ENCODE measurements at regions not wholly inside any gene's neighbourhood (a gene's known extent, or its start where the extent isn't known, plus 50 kb on each side); places are given as distances from the start of the nearest gene placed in this dataset.

GRCh38 chr21:41012425-41012824, 155.5 kb upstream of the BACE2 start:
- no peak overlapping the region for H3K27ac ChIP-seq
- no peaks in the 10 kb centered on the region for H3K36me3 ChIP-seq (ENCODE audit: insufficient read depth, low read length)
- no peak for TF ChIP-seq POLR2AphosphoS5 (IDR thresholded peaks at IDR 0.05; ENCODE audit: borderline replicate concordance, low read depth, low read length)
- TF ChIP-seq FOXP2 (optimal IDR thresholded peaks at IDR 0.05; ENCODE audit: control extremely low read depth, extremely low read length, insufficient read depth) = no peak
- no peak for TF ChIP-seq EZH2 (IDR thresholded peaks at IDR 0.05)
- no peak overlapping the region for H3K9ac ChIP-seq (ENCODE audit: insufficient read length)
- no peak for DNase-seq (ENCODE audit: low read depth, low spot score)
- no peak overlapping the region for H3K4me3 ChIP-seq
- no peaks in the 10 kb centered on the region for H3K9me3 ChIP-seq (ENCODE audit: low read depth, low read length)

GRCh38 chr21:41016472-41016871, 151.5 kb upstream of the BACE2 start:
- TF ChIP-seq FOXP2 (optimal IDR thresholded peaks at IDR 0.05; ENCODE audit: control extremely low read depth, extremely low read length, insufficient read depth) (no peak), POLR2AphosphoS5 (IDR thresholded peaks at IDR 0.05; ENCODE audit: borderline replicate concordance, low read depth, low read length) (no peak), EZH2 (IDR thresholded peaks at IDR 0.05) (no peak)
- DNase-seq (ENCODE audit: low read depth, low spot score) = no peak
- no peak overlapping the region for H3K4me3 ChIP-seq
- H3K9ac ChIP-seq (ENCODE audit: insufficient read length) = no peak overlapping the region
- H3K9me3 ChIP-seq (ENCODE audit: low read depth, low read length) = no peaks in the 10 kb centered on the region
- no peaks in the 10 kb centered on the region for H3K36me3 ChIP-seq (ENCODE audit: insufficient read depth, low read length)
- no peak overlapping the region for H3K27ac ChIP-seq

- Histone ChIP-seq H3K36me3 (ENCODE audit: insufficient read depth, low read length) (no peaks in the 10 kb centered on the region), H3K9ac (ENCODE audit: insufficient read length) (no peak overlapping the region), H3K27ac (no peak overlapping the region), H3K4me3 (no peak overlapping the region), H3K9me3 (ENCODE audit: low read depth, low read length) (no peaks in the 10 kb centered on the region)
- no peak for DNase-seq (ENCODE audit: low read depth, low spot score)
- TF ChIP-seq FOXP2 (optimal IDR thresholded peaks at IDR 0.05; ENCODE audit: control extremely low read depth, extremely low read length, insufficient read depth) = no peak
- TF ChIP-seq EZH2 (IDR thresholded peaks at IDR 0.05) = no peak
- no peak for TF ChIP-seq POLR2AphosphoS5 (IDR thresholded peaks at IDR 0.05; ENCODE audit: borderline replicate concordance, low read depth, low read length)
Observed at GRCh38 chr21:41018431-41018830, 149.5 kb upstream of the BACE2 start.

- DNase-seq (ENCODE audit: low read depth, low spot score) = no peak
- H3K36me3 ChIP-seq (ENCODE audit: insufficient read depth, low read length) = no peaks in the 10 kb centered on the region
Observed at GRCh38 chr21:41023936-41024335, 144.0 kb upstream of the BACE2 start.

GRCh38 chr21:41024341-41024740, 143.6 kb upstream of the BACE2 start:
- H3K36me3 ChIP-seq (ENCODE audit: insufficient read depth, low read length) = no peaks in the 10 kb centered on the region

More at GRCh38 chr21:41023936-41024335, 144.0 kb upstream of the BACE2 start:
- Histone ChIP-seq H3K9ac (ENCODE audit: insufficient read length) (no peak overlapping the region), H3K9me3 (ENCODE audit: low read depth, low read length) (no peaks in the 10 kb centered on the region; the same call in 1 of the 2 replicates), H3K27ac (no peak overlapping the region), H3K4me3 (no peak overlapping the region)
- no peak for TF ChIP-seq EZH2 (IDR thresholded peaks at IDR 0.05)
- TF ChIP-seq POLR2AphosphoS5 (IDR thresholded peaks at IDR 0.05; ENCODE audit: borderline replicate concordance, low read depth, low read length) = no peak
- TF ChIP-seq FOXP2 (optimal IDR thresholded peaks at IDR 0.05; ENCODE audit: control extremely low read depth, extremely low read length, insufficient read depth) = no peak

GRCh38 chr21:41024746-41025254, 143.2 kb upstream of the BACE2 start:
- no peaks in the 10 kb centered on the region for H3K36me3 ChIP-seq (ENCODE audit: insufficient read depth, low read length)
- H3K9me3 ChIP-seq (ENCODE audit: low read depth, low read length) = no peaks in the 10 kb centered on the region; the same call in 1 of the 2 replicates
- no peak overlapping the region for H3K27ac ChIP-seq
- no peak overlapping the region for H3K9ac ChIP-seq (ENCODE audit: insufficient read length)
- TF ChIP-seq EZH2 (IDR thresholded peaks at IDR 0.05) (no peak), FOXP2 (optimal IDR thresholded peaks at IDR 0.05; ENCODE audit: control extremely low read depth, extremely low read length, insufficient read depth) (no peak)
- no peak overlapping the region for H3K4me3 ChIP-seq
- no peak for DNase-seq (ENCODE audit: low read depth, low spot score)

More at GRCh38 chr21:41024341-41024740, 143.6 kb upstream of the BACE2 start:
- H3K27ac ChIP-seq = no peak overlapping the region
- no peaks in the 10 kb centered on the region; the same call in 1 of the 2 replicates for H3K9me3 ChIP-seq (ENCODE audit: low read depth, low read length)
- DNase-seq (ENCODE audit: low read depth, low spot score) = no peak
- H3K4me3 ChIP-seq = no peak overlapping the region
- H3K9ac ChIP-seq (ENCODE audit: insufficient read length) = no peak overlapping the region
- TF ChIP-seq EZH2 (IDR thresholded peaks at IDR 0.05) (no peak), POLR2AphosphoS5 (IDR thresholded peaks at IDR 0.05; ENCODE audit: borderline replicate concordance, low read depth, low read length) (no peak), FOXP2 (optimal IDR thresholded peaks at IDR 0.05; ENCODE audit: control extremely low read depth, extremely low read length, insufficient read depth) (no peak)

GRCh38 chr21:41029571-41029970, 138.4 kb upstream of the BACE2 start:
- no peak overlapping the region for H3K4me3 ChIP-seq
- DNase-seq (ENCODE audit: low read depth, low spot score) = no peak
- no peak overlapping the region for H3K9ac ChIP-seq (ENCODE audit: insufficient read length)
- no peak for TF ChIP-seq EZH2 (IDR thresholded peaks at IDR 0.05)
- TF ChIP-seq POLR2AphosphoS5 (IDR thresholded peaks at IDR 0.05; ENCODE audit: borderline replicate concordance, low read depth, low read length) = no peak
- no peak for TF ChIP-seq FOXP2 (optimal IDR thresholded peaks at IDR 0.05; ENCODE audit: control extremely low read depth, extremely low read length, insufficient read depth)
- no peak overlapping the region for H3K27ac ChIP-seq
- H3K36me3 ChIP-seq (ENCODE audit: insufficient read depth, low read length) = no peaks in the 10 kb centered on the region
- no peaks in the 10 kb centered on the region; the same call in 1 of the 2 replicates for H3K9me3 ChIP-seq (ENCODE audit: low read depth, low read length)

GRCh38 chr21:41031701-41032220, 136.2 kb upstream of the BACE2 start:
- no peak overlapping the region for H3K9ac ChIP-seq (ENCODE audit: insufficient read length)
- DNase-seq (ENCODE audit: low read depth, low spot score) = no peak
- H3K4me3 ChIP-seq = no peak overlapping the region
- no peaks in the 10 kb centered on the region; the same call in 1 of the 2 replicates for H3K9me3 ChIP-seq (ENCODE audit: low read depth, low read length)
- no peak overlapping the region for H3K27ac ChIP-seq
- no peaks in the 10 kb centered on the region for H3K36me3 ChIP-seq (ENCODE audit: insufficient read depth, low read length)
- TF ChIP-seq EZH2 (IDR thresholded peaks at IDR 0.05) (no peak), POLR2AphosphoS5 (IDR thresholded peaks at IDR 0.05; ENCODE audit: borderline replicate concordance, low read depth, low read length) (no peak), FOXP2 (optimal IDR thresholded peaks at IDR 0.05; ENCODE audit: control extremely low read depth, extremely low read length, insufficient read depth) (no peak)

- no peak overlapping the region for H3K9ac ChIP-seq (ENCODE audit: insufficient read length)
- TF ChIP-seq FOXP2 (optimal IDR thresholded peaks at IDR 0.05; ENCODE audit: control extremely low read depth, extremely low read length, insufficient read depth) (no peak), POLR2AphosphoS5 (IDR thresholded peaks at IDR 0.05; ENCODE audit: borderline replicate concordance, low read depth, low read length) (no peak), EZH2 (IDR thresholded peaks at IDR 0.05) (no peak)
- H3K9me3 ChIP-seq (ENCODE audit: low read depth, low read length) = no peaks in the 10 kb centered on the region; the same call in 1 of the 2 replicates
- H3K27ac ChIP-seq = no peak overlapping the region
- no peak overlapping the region for H3K4me3 ChIP-seq
- H3K36me3 ChIP-seq (ENCODE audit: insufficient read depth, low read length) = no peaks in the 10 kb centered on the region
- no peak for DNase-seq (ENCODE audit: low read depth, low spot score)
Observed at GRCh38 chr21:41032541-41032940, 135.4 kb upstream of the BACE2 start.
